SJCRH30 (cell line): ENCODE measurements at regions not wholly inside any gene's neighbourhood (a gene's known extent, or its start where the extent isn't known, plus 50 kb on each side); places are given as distances from the start of the nearest gene placed in this dataset.

Experiments
- DNase-seq, 2 experiments: peaks; one replicate each; pipeline ENCODE4 v3.0.0-alpha.2; 2015 to 2020
- H3K27ac ChIP-seq: fragments of 250-450 bp; sonication (Bioruptor Pico); 2 replicates; pipeline ENCODE4 v1.5.1; 2020; ENCODE audit warnings: mild to moderate bottlenecking, moderate library complexity
- H3K27me3 ChIP-seq: fragments of 250-450 bp; sonication (Bioruptor Pico); 2 replicates; pipeline ENCODE4 v1.5.1; 2020; ENCODE audit warnings: mild to moderate bottlenecking, moderate library complexity
- H3K36me3 ChIP-seq: fragments of 250-450 bp; sonication (Bioruptor Pico); 2 replicates; pipeline ENCODE4 v1.5.1; 2020; ENCODE audit warnings: mild to moderate bottlenecking, moderate library complexity
- H3K4me1 ChIP-seq: fragments of 250-450 bp; sonication (Bioruptor Pico); 2 replicates; pipeline ENCODE4 v1.5.1; 2020; ENCODE audit warnings: mild to moderate bottlenecking, moderate library complexity
- H3K4me3 ChIP-seq: fragments of 250-450 bp; sonication (Bioruptor Pico); 2 replicates; pipeline ENCODE4 v1.5.1; 2020; ENCODE audit warnings: mild to moderate bottlenecking, moderate library complexity
- H3K9me3 ChIP-seq: fragments of 250-450 bp; sonication (Bioruptor Pico); replicated peaks from 2 replicates; pipeline ENCODE4 v1.5.1; 2020; ENCODE audit warnings: mild to moderate bottlenecking, moderate library complexity

GRCh38 chr19:32177686-32178085, 167.7 kb upstream of the ZNF507 start:
- H3K4me1 ChIP-seq, result no peaks in the 10 kb centered on the region
- H3K36me3 ChIP-seq, result no peaks in the 10 kb centered on the region
- H3K4me3 ChIP-seq, result no peak overlapping the region
- H3K27ac ChIP-seq, result no peak overlapping the region
- H3K27me3 ChIP-seq, result no peaks in the 10 kb centered on the region
- no peaks in the 10 kb centered on the region for H3K9me3 ChIP-seq
- DNase-seq, result no peak

GRCh38 chr19:32178401-32178800, 167.0 kb upstream of the ZNF507 start:
- no peak overlapping the region for H3K27ac ChIP-seq
- DNase-seq, result no peak

GRCh38 chr19:32178956-32179355, 166.5 kb upstream of the ZNF507 start:
- H3K9me3 ChIP-seq, result no peaks in the 10 kb centered on the region
- no peak for DNase-seq
- H3K4me3 ChIP-seq, result no peak overlapping the region
- H3K27ac ChIP-seq, result no peak overlapping the region
- H3K27me3 ChIP-seq, result no peaks in the 10 kb centered on the region
- H3K4me1 ChIP-seq, result no peaks in the 10 kb centered on the region
- no peaks in the 10 kb centered on the region for H3K36me3 ChIP-seq

More at GRCh38 chr19:32178401-32178800, 167.0 kb upstream of the ZNF507 start:
- no peaks in the 10 kb centered on the region for H3K9me3 ChIP-seq
- no peak overlapping the region for H3K4me3 ChIP-seq
- no peaks in the 10 kb centered on the region for H3K36me3 ChIP-seq
- H3K27me3 ChIP-seq, result no peaks in the 10 kb centered on the region
- no peaks in the 10 kb centered on the region for H3K4me1 ChIP-seq

- no peak for DNase-seq
- no peaks in the 10 kb centered on the region for H3K27me3 ChIP-seq
- H3K4me1 ChIP-seq, result no peaks in the 10 kb centered on the region
- H3K36me3 ChIP-seq, result no peaks in the 10 kb centered on the region
- H3K27ac ChIP-seq, result no peak overlapping the region
- no peaks in the 10 kb centered on the region for H3K9me3 ChIP-seq
- no peak overlapping the region for H3K4me3 ChIP-seq
These were observed 164.0 kb upstream of the ZNF507 start for GRCh38 chr19:32181216-32181920.

- H3K4me3 ChIP-seq, result no peak overlapping the region
- H3K4me1 ChIP-seq, result no peaks in the 10 kb centered on the region
- DNase-seq, result no peak
- no peaks in the 10 kb centered on the region for H3K27me3 ChIP-seq
- no peaks in the 10 kb centered on the region for H3K36me3 ChIP-seq
- no peak overlapping the region for H3K27ac ChIP-seq
- H3K9me3 ChIP-seq, result no peaks in the 10 kb centered on the region
These were observed 158.7 kb upstream of the ZNF507 start for GRCh38 chr19:32186542-32187330.

- DNase-seq, result no peak
- Histone ChIP-seq H3K27me3 (no peaks in the 10 kb centered on the region), H3K4me1 (no peaks in the 10 kb centered on the region), H3K27ac (no peak overlapping the region), H3K4me3 (no peak overlapping the region), H3K9me3 (no peaks in the 10 kb centered on the region), H3K36me3 (no peaks in the 10 kb centered on the region)
These were observed 156.5 kb upstream of the ZNF507 start for GRCh38 chr19:32188921-32189320.

GRCh38 chr19:32189956-32190706, 155.3 kb upstream of the ZNF507 start:
- no peaks in the 10 kb centered on the region for H3K36me3 ChIP-seq
- DNase-seq, result no peak

GRCh38 chr19:32191921-32192320, 153.5 kb upstream of the ZNF507 start:
- H3K4me1 ChIP-seq, result no peaks in the 10 kb centered on the region
- no peak for DNase-seq
- no peak overlapping the region for H3K27ac ChIP-seq
- no peaks in the 10 kb centered on the region for H3K9me3 ChIP-seq
- H3K36me3 ChIP-seq, result no peaks in the 10 kb centered on the region
- H3K27me3 ChIP-seq, result no peaks in the 10 kb centered on the region
- H3K4me3 ChIP-seq, result no peak overlapping the region

More at GRCh38 chr19:32189956-32190706, 155.3 kb upstream of the ZNF507 start:
- Histone ChIP-seq H3K27ac (no peak overlapping the region), H3K9me3 (no peaks in the 10 kb centered on the region), H3K4me3 (no peak overlapping the region), H3K27me3 (no peaks in the 10 kb centered on the region), H3K4me1 (no peaks in the 10 kb centered on the region)

- Histone ChIP-seq H3K27ac (no peak overlapping the region), H3K4me1 (no peaks in the 10 kb centered on the region), H3K9me3 (no peaks in the 10 kb centered on the region), H3K36me3 (no peaks in the 10 kb centered on the region), H3K4me3 (no peak overlapping the region), H3K27me3 (no peaks in the 10 kb centered on the region)
- DNase-seq, result no peak
These were observed 149.5 kb upstream of the ZNF507 start for GRCh38 chr19:32195706-32196610.

- no peak for DNase-seq
- Histone ChIP-seq H3K4me3 (no peak overlapping the region), H3K27me3 (no peaks in the 10 kb centered on the region), H3K36me3 (no peaks in the 10 kb centered on the region), H3K9me3 (no peaks in the 10 kb centered on the region), H3K27ac (no peak overlapping the region), H3K4me1 (no peaks in the 10 kb centered on the region)
These were observed 148.6 kb upstream of the ZNF507 start for GRCh38 chr19:32196690-32197420.

- Histone ChIP-seq H3K27ac (no peak overlapping the region), H3K36me3 (no peaks in the 10 kb centered on the region), H3K9me3 (no peaks in the 10 kb centered on the region), H3K4me1 (no peaks in the 10 kb centered on the region), H3K27me3 (no peaks in the 10 kb centered on the region), H3K4me3 (no peak overlapping the region)
- no peak for DNase-seq
These were observed 147.2 kb upstream of the ZNF507 start for GRCh38 chr19:32197896-32198882.

GRCh38 chr19:32199501-32200040, 145.8 kb upstream of the ZNF507 start:
- H3K4me3 ChIP-seq, result no peak overlapping the region
- no peaks in the 10 kb centered on the region for H3K4me1 ChIP-seq
- no peak for DNase-seq
- H3K27me3 ChIP-seq, result no peaks in the 10 kb centered on the region
- no peaks in the 10 kb centered on the region for H3K36me3 ChIP-seq
- no peak overlapping the region for H3K27ac ChIP-seq
- H3K9me3 ChIP-seq, result no peaks in the 10 kb centered on the region
